ENCODE measurements at regions not wholly inside any gene's neighbourhood (a gene's known extent, or its start where the extent isn't known, plus 50 kb on each side); places are given as distances from the start of the nearest gene placed in this dataset.

DNA sequence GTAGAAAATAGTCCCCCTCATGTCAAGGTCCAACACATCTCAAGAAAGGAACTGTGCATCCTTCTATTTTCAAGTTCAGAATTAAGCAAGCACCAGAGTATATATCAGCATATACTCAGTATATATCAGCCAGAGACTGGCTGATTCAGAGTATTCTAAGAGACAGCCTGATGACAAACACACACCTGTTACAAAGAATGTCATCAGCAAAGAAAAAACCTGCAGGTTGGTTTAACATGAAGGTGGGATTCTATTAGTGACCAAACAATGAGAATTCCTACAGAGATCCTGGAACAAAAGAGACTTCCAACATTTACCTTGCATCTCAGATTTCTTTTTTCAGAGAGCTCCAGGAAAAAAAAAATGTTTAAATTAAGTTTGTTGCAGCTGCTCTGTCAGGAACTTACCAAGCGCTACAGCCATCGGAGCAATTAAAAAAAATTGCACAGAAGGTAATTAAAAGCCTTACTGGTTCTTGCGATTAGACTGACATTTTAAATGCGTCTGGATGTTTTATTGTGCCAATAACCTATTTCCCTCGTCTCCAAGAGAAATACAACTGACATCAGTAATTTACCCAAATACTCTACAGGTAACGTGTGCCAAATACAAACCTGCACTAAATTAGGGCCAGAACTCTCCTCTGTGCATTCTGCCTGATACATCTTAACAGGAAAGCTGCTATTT is 218.1 kb downstream of the HNMT start:
- H3K27me3 Mint-ChIP-seq (ENCODE audit: low read depth): no peaks in the 10 kb centered on the region
- TF ChIP-seq, protein P1, sequence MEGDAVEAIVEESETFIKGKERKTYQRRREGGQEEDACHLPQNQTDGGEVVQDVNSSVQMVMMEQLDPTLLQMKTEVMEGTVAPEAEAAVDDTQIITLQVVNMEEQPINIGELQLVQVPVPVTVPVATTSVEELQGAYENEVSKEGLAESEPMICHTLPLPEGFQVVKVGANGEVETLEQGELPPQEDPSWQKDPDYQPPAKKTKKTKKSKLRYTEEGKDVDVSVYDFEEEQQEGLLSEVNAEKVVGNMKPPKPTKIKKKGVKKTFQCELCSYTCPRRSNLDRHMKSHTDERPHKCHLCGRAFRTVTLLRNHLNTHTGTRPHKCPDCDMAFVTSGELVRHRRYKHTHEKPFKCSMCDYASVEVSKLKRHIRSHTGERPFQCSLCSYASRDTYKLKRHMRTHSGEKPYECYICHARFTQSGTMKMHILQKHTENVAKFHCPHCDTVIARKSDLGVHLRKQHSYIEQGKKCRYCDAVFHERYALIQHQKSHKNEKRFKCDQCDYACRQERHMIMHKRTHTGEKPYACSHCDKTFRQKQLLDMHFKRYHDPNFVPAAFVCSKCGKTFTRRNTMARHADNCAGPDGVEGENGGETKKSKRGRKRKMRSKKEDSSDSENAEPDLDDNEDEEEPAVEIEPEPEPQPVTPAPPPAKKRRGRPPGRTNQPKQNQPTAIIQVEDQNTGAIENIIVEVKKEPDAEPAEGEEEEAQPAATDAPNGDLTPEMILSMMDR (IDR thresholded peaks at IDR 0.05; ENCODE audit: unreplicated experiment in 3 of 3): no peak
- H3K4me1 Mint-ChIP-seq: peaks cover 5% of the 10 kb centered on the region
- H3K9me3 Mint-ChIP-seq: no peaks in the 10 kb centered on the region
- no peak overlapping the region for H3K4me3 Mint-ChIP-seq
- no peaks in the 10 kb centered on the region for H3K36me3 Mint-ChIP-seq (ENCODE audit: low read depth)
- H3K27ac Mint-ChIP-seq: no peak overlapping the region

DNA sequence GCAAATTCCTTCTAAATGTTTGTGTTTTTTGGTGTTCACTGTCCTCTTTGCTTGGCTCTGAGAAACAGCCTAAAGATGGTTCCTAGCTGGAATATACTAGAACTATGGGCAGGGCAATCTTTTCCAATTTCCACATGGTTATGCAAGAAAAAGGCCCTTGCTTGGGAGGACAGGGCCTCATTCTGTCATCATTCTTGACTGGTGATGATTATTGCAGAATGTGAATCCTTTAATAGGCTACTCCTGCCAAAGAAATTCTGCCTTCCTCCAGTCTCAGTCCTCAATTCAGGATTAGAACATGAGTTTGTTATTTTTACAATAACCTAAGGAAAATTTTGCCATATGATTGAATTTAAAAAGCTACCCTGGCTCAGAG is 218.7 kb downstream of the HNMT start:
- TF ChIP-seq, protein P1 (IDR thresholded peaks at IDR 0.05; ENCODE audit: unreplicated experiment in 3 of 3): no peak
- H3K27me3 Mint-ChIP-seq (ENCODE audit: low read depth): no peaks in the 10 kb centered on the region
- H3K4me1 Mint-ChIP-seq: peaks cover under 1% of the 10 kb centered on the region
- H3K36me3 Mint-ChIP-seq (ENCODE audit: low read depth): no peaks in the 10 kb centered on the region
- H3K9me3 Mint-ChIP-seq: no peaks in the 10 kb centered on the region
- no peak overlapping the region for H3K4me3 Mint-ChIP-seq
- H3K27ac Mint-ChIP-seq: no peak overlapping the region

DNA sequence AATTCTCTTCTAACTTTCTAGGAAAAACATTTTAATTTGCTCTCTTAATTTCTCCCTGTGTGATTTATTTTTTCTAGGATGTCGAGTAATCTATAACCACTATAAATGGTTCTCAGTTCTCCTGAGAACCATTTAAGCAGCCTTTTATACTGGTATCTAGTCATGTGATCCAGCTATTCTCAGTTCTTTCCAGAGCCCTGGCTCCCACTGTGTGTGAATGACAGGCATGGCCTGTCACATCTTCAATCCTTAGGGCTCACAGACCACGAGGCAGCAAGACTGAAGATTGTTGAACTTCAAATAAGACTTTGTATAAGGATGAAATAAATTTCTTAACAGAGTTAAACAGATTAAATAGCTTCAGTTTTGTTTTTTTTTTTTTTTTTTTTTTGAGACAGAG is 219.4 kb downstream of the HNMT start:
- Mint-ChIP-seq H3K4me1 (no peaks in the 10 kb centered on the region), H3K9me3 (no peaks in the 10 kb centered on the region), H3K36me3 (ENCODE audit: low read depth) (no peaks in the 10 kb centered on the region), H3K27me3 (ENCODE audit: low read depth) (no peaks in the 10 kb centered on the region), H3K27ac (no peak overlapping the region), H3K4me3 (no peak overlapping the region)
- TF ChIP-seq, protein P1 (IDR thresholded peaks at IDR 0.05; ENCODE audit: unreplicated experiment in 3 of 3): no peak

DNA sequence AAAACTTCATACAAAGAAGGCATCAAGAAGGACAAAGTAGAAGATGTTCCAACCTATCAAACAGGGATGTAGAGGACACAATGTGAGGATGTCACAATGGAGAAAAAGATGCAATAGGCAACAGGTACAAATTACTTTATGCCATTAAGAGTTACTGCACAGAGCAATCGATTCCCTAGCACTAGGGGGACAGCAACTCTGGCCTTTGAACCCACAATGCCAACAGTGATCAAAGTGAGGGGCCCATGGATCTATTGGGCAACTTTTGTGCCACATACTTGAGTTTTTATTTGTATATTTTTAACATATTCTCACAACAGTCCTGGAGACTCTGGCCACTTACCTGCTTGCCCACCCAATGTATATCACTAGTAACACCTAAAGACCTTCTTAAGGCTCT is 220.2 kb downstream of the HNMT start:
- Mint-ChIP-seq H3K36me3 (ENCODE audit: low read depth) (no peaks in the 10 kb centered on the region), H3K27me3 (ENCODE audit: low read depth) (no peaks in the 10 kb centered on the region), H3K27ac (no peak overlapping the region), H3K4me3 (no peak overlapping the region), H3K9me3 (no peaks in the 10 kb centered on the region), H3K4me1 (no peaks in the 10 kb centered on the region)
- TF ChIP-seq, protein P1 (IDR thresholded peaks at IDR 0.05; ENCODE audit: unreplicated experiment in 3 of 3): no peak

DNA sequence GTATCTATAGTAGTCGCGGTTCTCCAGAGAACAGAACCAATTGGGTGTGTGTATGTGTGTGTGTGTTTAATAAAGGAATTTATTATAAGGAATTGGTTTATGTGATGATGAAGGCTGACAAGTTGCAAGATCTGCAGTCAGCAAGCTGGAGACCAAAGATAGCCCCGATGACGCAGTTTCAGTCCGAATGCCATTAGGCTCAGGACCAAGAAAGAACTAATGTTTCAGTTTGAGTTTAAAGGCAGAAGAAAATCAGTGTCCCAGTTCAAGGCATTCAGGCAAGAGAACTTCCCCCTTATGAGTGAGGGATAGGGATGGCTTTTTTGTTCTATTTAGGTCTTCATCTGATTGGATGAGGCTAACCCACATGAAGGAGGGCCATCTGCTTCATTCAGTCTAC is 221.6 kb downstream of the HNMT start:
- H3K9me3 Mint-ChIP-seq: no peaks in the 10 kb centered on the region
- no peak overlapping the region for H3K4me3 Mint-ChIP-seq
- no peaks in the 10 kb centered on the region for H3K4me1 Mint-ChIP-seq
- TF ChIP-seq, protein P1 (IDR thresholded peaks at IDR 0.05; ENCODE audit: unreplicated experiment in 3 of 3): no peak
- no peak overlapping the region for H3K27ac Mint-ChIP-seq
- H3K36me3 Mint-ChIP-seq (ENCODE audit: low read depth): no peaks in the 10 kb centered on the region
- no peaks in the 10 kb centered on the region for H3K27me3 Mint-ChIP-seq (ENCODE audit: low read depth)

DNA sequence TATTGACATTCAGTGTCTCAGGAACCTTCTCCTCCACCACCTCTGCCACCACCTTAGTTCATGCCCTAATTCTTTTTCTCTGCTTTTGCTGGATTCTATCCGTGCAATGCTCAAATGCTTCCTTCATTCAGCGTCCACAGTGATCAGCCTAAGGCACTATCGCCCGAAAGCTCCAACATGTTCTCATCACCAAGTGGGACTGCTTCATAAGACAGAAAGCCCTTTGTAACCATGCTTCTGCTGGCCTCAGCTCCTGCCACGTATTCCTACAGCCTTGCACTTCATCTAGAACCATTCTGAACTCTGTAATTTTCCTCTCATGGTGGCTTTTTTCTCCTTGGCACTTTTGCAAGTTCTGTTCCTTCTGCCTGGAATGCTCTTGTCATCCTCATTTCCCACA is 222.9 kb downstream of the HNMT start:
- H3K27me3 Mint-ChIP-seq (ENCODE audit: low read depth): no peaks in the 10 kb centered on the region
- H3K4me3 Mint-ChIP-seq: no peak overlapping the region
- no peaks in the 10 kb centered on the region for H3K36me3 Mint-ChIP-seq (ENCODE audit: low read depth)
- TF ChIP-seq, protein P1 (IDR thresholded peaks at IDR 0.05; ENCODE audit: unreplicated experiment in 3 of 3): no peak
- no peak overlapping the region for H3K27ac Mint-ChIP-seq
- H3K4me1 Mint-ChIP-seq: no peaks in the 10 kb centered on the region
- H3K9me3 Mint-ChIP-seq: no peaks in the 10 kb centered on the region

All from nephron (organoid).